Renal pelvis (tissue), 1 donor: ENCODE measurements at regions not wholly inside any gene's neighbourhood (a gene's known extent, or its start where the extent isn't known, plus 50 kb on each side); places are given as distances from the start of the nearest gene placed in this dataset.
"Not testable (repeated sequence)": the region's sequence is repeated elsewhere in the genome, so short reads cannot be mapped to it uniquely, and the experiment has no call there.

ENCODE experiments used
- DNase-seq: peaks from one replicate; pipeline ENCODE4 v3.0.0-alpha.2; 2013

DNA sequence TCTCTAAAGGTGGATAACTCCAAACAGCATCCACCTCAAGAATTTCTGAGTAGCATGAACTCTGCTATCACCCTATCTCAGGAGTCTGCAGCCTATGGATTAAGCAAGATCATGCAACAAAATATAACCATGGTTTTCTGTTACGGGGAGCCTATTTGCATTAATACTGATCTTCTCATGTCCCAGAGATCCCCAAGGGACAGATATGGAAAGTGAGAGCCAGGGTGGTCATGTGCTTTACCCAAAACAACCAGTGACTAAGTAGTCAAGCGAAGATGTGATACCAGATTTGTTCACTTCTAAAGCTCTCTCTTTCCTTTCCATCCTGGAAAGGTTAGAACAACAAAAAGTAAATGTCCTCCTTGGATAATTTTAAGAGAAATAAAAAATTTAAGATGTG lies 125.1 kb downstream of the PRRX1 start:
- no peak for DNase-seq

GRCh38 chr1:170790175-170790574 lies 126.2 kb downstream of the PRRX1 start:
- DNase-seq = no peak

DNA sequence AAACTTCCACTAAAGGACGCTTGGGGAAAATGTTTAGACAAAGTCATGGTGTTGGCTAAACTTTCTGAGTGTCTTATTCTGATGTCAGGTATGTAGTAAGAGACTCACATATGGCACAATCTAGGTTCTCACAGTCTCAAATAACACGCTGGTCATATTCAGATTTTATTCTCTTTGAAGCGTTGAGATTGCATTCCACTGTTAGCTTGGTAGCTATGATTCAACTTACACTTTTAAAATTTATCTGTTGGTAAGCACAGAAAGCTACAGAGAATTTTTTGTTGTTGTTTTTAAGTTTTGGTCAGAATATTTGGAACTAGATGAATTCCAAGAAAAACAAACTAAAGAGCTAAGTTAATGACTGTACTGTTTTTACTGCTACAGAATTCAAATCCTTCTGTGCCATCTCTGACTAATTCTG lies 126.7 kb downstream of the PRRX1 start:
- DNase-seq = no peak

- DNase-seq = no peak
These were observed 128.0 kb downstream of the PRRX1 start for GRCh38 chr1:170791941-170792340.

- DNase-seq = no peak
These were observed 135.1 kb upstream of the MROH9 start for GRCh38 chr1:170800265-170800664.

- DNase-seq = no peak
These were observed 134.5 kb upstream of the MROH9 start for GRCh38 chr1:170800812-170801211.

DNA sequence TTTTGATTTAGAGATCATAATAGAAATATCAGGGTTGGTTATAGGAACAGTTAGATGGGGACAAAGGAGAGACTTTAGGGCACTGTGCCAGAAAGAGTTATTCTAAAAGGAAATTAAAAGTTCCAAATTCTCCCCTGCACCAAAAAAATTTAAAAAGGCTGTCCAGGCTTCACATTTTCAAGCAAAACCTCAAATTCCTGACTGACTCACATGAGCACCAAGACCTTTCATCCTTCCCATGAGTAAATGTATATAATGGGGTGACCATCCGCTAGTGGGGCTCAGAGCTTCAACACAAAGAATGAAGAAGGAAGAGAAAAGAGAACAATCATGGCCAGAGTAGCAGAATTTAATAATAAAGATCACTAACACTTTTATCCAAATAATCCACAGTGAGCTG lies 131.6 kb upstream of the MROH9 start:
- DNase-seq = no peak

GRCh38 chr1:170804419-170804818 lies 130.9 kb upstream of the MROH9 start:
- no peak for DNase-seq

- no peak for DNase-seq
These were observed 130.5 kb upstream of the MROH9 start for GRCh38 chr1:170804879-170805278.

DNA sequence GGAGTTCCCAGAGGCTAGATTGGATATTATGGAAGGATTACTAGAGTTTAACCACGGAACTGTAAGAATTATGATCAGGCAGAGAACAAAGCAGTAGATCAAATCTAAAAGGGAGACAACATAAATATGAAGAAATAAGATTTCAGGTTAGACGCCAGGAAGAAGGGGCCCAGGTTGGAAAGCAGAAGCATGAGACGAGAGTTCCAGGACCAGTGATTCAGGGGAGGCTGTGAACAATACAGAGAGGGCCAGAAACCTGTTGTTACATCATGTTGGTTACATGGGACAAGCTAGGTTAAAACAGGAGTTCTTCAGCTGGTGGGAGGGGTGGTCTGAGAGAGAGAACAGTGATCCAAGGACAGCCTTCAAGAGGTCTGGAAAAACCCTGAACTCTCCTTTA lies 128.4 kb upstream of the MROH9 start:
- no peak for DNase-seq

GRCh38 chr1:170807432-170807831 lies 127.9 kb upstream of the MROH9 start:
- no peak for DNase-seq

- no peak for DNase-seq
These were observed 127.0 kb upstream of the MROH9 start for GRCh38 chr1:170808216-170808885.

- DNase-seq = not testable (repeated sequence)
These were observed 124.3 kb upstream of the MROH9 start for GRCh38 chr1:170811013-170811412.

DNA sequence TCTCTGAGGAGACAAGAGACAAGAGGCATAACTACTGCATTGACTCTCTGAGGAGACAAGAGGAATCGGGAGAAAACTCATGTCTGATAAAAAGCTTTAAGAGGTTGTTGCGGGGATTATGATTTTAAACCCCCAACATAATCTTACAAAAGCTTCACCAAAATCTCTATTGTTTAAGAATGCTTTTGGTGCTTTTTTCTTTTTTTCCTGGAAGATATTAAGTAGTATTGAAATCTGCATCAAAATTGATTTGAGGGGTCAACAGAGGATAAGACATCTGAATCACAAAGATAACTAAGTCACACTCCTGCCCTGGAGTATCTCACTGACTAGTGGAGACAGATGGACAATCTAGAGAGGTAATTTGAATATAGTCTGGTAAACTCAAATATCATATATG lies 115.6 kb upstream of the MROH9 start:
- no peak for DNase-seq

DNA sequence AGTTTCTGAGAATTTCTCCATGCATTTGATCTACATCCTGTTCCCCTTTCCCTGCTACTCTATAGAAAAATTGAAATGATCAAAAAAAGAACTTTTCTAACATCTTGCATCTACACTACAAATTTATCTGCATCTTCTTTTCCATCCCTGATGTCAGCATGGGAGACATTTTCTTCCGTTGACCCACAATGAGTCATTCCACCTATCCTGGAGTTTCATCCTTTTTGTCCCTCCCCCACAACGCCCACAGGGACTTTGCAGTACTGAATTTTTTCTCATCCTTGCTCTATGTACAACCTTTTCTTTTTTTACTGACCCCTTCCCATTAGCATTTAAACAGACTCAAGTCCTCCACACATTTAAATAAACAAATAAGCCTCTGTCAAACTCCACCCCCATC lies 112.2 kb upstream of the MROH9 start:
- DNase-seq = no peak

DNA sequence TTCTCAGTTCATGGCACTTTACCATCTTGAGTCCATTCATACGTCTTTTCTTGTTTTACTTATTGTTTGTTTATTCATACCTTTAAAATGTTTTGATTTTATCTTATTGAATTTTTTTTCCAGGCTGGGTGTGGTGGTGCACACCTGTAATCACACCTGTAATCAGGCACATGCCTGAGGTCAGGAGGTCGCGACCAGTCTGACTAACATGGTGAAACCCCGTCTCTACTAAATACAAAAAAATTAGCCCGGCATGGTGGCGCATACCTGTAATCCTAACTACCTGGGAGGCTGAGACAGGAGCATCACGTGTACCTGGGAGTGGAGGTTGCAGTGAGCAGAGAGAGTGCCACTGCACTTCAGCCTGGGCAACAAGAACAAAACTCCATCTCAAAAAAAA lies 104.1 kb upstream of the MROH9 start:
- no peak for DNase-seq

GRCh38 chr1:170836141-170836540 lies 99.2 kb upstream of the MROH9 start:
- no peak for DNase-seq

DNA sequence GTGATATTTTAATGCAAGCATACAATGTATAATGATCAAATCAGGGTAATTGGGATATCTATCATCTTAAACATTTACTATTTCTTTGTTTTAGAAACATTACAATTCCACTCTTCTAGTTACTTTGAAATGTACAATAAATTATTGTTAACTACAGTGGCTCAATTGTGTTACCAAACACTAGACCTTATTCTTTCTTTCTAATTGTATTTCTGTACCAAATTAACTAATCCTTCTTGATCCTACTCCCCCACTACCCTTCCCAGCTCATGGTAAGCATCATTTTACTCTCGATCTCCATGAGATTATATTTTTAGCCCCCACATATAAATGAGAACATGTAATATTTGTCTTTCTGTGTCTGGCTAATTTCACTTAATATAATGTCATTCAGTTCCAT lies 95.0 kb upstream of the MROH9 start:
- DNase-seq = no peak

DNA sequence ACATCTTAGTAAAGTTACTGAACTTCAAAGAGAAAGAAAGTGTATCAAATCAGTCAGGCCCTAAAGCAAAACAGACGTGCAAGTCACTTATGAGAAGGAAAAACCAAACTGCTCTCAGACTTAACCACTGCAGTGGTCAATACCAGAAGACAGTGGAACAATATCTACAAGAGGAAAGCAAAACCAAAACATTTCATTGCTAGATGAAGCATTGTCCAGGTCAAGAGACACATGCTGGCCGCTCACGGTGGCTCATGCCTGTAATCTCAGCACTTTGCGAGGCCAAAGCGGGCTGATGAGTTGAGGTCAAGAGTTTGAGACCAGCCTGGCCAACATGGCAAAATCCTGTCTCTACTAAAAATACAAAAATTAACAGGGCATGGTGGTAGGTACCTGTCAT lies 82.0 kb upstream of the MROH9 start:
- DNase-seq = no peak

DNA sequence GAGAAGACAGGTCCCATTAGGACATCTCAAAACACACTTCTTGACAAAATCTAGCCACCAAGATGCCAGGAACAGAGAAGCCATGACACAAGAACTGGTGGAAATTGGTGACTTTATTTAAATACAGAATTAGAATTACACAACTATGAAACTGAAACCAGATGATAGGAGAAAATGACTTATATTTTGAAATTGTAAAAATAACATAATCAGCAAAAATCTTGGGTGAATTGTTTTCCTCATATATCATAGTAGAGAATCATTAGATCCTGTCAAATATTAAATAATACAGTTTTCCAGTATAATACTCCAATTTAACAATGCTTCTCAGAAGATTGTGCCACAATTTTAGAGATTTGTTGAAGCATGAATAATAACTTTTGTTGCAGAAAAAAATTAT lies 81.5 kb upstream of the MROH9 start:
- no peak for DNase-seq

GRCh38 chr1:170854677-170855076 lies 80.7 kb upstream of the MROH9 start:
- no peak for DNase-seq

DNA sequence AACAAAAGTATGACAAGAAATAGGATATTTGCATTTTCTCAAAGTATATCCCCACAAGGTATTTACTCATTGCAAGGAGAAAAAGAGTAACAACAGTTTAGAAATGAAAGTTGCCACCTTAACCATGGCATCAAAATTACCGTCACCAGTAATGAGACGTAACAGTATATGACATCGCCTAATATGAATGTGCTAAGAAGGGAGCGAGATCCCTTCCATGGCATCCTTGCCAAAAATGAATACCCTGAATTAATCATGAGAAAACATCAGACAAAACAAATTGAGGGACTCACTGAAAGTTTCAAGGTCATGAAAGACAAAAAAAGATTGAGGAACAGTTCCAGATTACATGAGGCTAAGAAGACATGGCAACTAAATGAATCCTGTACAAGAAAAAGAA lies 78.9 kb upstream of the MROH9 start:
- no peak for DNase-seq

- DNase-seq = no peak
These were observed 77.4 kb upstream of the MROH9 start for GRCh38 chr1:170857955-170858354.

GRCh38 chr1:170863621-170864020 lies 71.7 kb upstream of the MROH9 start:
- DNase-seq = no peak

- DNase-seq = no peak
These were observed 71.1 kb upstream of the MROH9 start for GRCh38 chr1:170864238-170864637.
